Ishikawa (cell line): ENCODE measurements at regions not wholly inside any gene's neighbourhood (a gene's known extent, or its start where the extent isn't known, plus 50 kb on each side); places are given as distances from the start of the nearest gene placed in this dataset.

Source experiments
- CEBPB ChIP-seq: IDR thresholded peaks from 2 replicates; pipeline ENCODE4 v1.6.1; 2012
- CREB1 ChIP-seq: IDR thresholded peaks from 2 replicates; pipeline ENCODE4 v1.6.1; 2012; ENCODE audit warnings: low read depth
- EGR1 ChIP-seq: IDR thresholded peaks from 2 replicates; pipeline ENCODE4 v1.6.1; 2012
- EP300 ChIP-seq: IDR thresholded peaks from 2 replicates; pipeline ENCODE4 v1.6.1; 2012; ENCODE audit warnings: borderline replicate concordance
- FOXM1 ChIP-seq: IDR thresholded peaks from 2 replicates; pipeline ENCODE4 v1.6.1; 2012; ENCODE audit warnings: low read depth, borderline replicate concordance
- MAX ChIP-seq: IDR thresholded peaks from 2 replicates; pipeline ENCODE4 v1.6.1; 2012
- NFIC ChIP-seq: IDR thresholded peaks from 2 replicates; pipeline ENCODE4 v1.6.1; 2012
- REST ChIP-seq: IDR thresholded peaks from 2 replicates; pipeline ENCODE4 v1.6.1; 2012; ENCODE audit warnings: low read depth, mild to moderate bottlenecking
- TAF1 ChIP-seq: IDR thresholded peaks from 2 replicates; pipeline ENCODE4 v1.6.1; 2012; ENCODE audit warnings: low read depth, mild to moderate bottlenecking
- TEAD4 ChIP-seq: IDR thresholded peaks from 2 replicates; pipeline ENCODE4 v1.6.1; 2012
- USF1 ChIP-seq: IDR thresholded peaks from 2 replicates; pipeline ENCODE4 v1.6.1; 2012
- YY1 ChIP-seq: IDR thresholded peaks from 2 replicates; pipeline ENCODE4 v1.6.1; 2012; ENCODE audit warnings: low read depth
- ZBTB7A ChIP-seq: IDR thresholded peaks from 2 replicates; pipeline ENCODE4 v1.6.1; 2012; ENCODE audit warnings: low read depth

GRCh38 chr1:221805121-221805520 lies 63.2 kb upstream of the DUSP10 start:
- TF ChIP-seq REST (no peak), EP300 (no peak), TAF1 (no peak), TEAD4 (no peak), ZBTB7A (no peak), EGR1 (no peak), NFIC (no peak), USF1 (no peak), MAX (no peak), CEBPB (no peak), YY1 (no peak), FOXM1 (no peak), CREB1 (no peak)
